GM18507 (cell line): ENCODE measurements at regions not wholly inside any gene's neighbourhood (a gene's known extent, or its start where the extent isn't known, plus 50 kb on each side); places are given as distances from the start of the nearest gene placed in this dataset.

Source experiments
- DNase-seq: peaks from one replicate; pipeline ENCODE4 v3.0.0; 2011; ENCODE audit warnings: low read depth; ENCODE audit not compliant: insufficient read length; ENCODE audit errors: extremely low spot score
- FAIRE-seq: peaks from 2 replicates; lab custom pipeline; 2011; peaks lifted over from hg19 to GRCh38; lab: Jason Lieb, UNC

DNA sequence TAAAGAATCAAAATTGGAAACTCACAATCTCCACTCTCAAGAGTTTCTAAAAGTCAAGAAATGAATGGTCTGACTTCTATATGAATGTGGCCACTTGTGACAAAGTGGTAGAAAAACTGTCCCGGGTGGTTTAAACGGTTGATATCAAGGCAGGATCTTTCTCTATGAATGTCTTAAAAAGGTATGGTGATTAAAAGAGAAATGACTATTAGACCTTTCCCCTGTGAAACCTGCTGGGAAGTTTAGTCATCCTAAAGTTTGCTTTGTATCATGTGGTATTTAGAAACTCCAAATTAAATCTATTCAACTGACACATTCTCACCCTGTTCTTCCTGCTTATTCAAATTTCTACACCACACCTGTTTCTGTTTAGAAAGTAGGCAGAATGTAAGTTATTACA lies 492.5 kb downstream of the XPNPEP1 start:
- no peak for DNase-seq
- FAIRE-seq: no peak

DNA sequence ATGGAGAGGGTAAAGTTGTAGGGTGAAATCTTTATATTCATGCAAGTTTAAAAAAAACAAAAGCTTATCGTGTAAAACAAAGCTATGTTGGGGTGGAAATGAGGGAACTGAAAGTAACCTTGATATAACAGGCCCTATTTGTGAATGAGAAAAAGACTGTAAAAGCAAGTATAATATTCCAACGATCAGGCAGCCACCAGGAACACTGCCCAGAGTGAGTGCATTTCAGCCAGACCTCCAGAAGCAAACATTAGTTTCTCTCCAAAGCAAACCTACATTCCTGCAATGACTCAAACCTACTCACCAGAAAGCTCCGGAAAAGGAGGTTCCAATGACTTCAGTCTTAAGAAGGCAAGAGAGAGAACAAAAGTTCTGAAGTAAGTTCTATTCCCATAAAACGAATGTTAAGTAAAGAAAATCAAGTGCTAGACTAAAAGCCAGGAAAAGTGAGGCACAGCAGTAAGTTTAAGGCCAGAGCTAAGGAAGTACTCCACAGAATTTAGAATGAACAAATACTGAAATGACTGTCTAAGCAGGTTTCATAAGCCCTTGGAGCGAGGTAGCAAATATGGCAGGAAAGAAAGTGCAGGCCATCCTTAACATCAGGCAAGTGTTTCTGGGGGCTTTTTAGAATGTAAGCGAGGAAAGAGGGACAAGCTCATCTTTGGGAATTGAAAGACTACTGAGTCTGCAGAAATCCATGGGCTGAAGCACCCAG lies 493.1 kb downstream of the XPNPEP1 start:
- no peak for FAIRE-seq
- no peak for DNase-seq

DNA sequence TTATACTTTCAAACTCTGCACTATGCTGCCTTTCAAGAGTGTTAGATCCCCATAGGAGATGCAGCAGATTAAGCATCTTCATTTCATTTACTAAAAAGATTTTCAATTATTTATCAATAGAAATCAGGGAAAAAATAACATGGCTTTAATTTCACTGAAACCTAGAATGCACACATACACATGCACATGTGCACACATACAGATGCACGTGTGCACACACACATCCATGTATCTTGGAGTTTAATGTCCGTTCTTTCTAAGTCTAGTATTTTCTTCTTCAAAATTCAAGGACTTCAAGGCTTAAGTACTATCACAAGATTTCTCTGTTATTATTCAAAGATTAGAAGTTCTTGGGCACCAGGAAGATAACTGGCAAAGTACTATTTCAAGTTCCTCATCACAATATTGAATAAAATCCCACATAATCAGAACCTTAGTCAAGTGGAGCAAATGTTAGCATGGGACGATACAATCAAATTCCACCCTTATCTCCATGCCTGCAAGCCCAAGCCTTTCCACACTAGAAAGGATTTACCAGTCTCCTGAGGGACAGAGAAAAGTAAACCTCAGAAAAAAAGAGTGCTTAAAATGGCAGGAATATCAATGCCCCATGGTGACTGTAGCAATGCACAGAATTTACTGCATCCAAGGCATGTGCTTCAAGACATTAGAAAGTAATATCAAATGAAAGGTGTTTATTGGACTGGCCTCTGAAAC lies 494.4 kb downstream of the XPNPEP1 start:
- FAIRE-seq (no peak), DNase-seq (no peak)

DNA sequence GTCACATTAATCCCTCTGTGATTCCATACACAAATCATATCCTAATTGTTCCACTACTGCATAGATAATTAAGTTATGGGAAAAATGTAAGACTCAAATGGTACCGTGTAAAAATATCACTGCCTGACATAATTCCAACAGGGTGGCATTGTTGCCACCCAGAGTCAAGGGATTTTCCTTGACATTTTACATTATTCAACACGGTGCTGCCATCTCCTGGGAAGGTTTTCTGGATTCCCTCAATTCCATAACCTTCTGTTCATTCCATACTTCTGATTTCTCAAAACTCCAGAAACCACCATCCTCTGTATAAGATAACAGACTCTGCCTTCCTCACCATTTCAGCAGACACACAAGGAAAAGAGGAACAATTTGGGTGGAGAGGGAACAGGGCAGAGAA lies 495.9 kb downstream of the XPNPEP1 start:
- no peak for DNase-seq
- FAIRE-seq: no peak

DNA sequence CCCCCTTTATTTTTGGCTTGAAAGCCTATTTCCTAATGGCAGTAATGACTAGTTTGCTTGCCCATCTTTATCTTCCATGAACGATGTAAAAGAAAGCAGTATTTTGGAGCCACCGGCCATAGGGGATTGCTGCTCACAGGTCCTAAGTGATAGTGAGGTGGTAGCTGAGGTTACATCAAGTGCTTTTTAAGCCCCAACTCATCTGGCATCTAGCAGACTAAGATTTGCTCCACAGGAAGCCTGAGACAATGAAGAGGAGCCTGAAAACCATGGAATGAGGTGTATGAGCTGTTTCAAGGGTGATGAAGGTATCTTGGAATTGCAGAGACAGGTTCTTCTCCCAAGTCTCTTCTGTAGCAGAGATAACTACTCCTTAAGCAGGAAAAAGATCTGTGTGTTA lies 496.3 kb downstream of the XPNPEP1 start:
- DNase-seq: no peak
- FAIRE-seq: no peak

DNA sequence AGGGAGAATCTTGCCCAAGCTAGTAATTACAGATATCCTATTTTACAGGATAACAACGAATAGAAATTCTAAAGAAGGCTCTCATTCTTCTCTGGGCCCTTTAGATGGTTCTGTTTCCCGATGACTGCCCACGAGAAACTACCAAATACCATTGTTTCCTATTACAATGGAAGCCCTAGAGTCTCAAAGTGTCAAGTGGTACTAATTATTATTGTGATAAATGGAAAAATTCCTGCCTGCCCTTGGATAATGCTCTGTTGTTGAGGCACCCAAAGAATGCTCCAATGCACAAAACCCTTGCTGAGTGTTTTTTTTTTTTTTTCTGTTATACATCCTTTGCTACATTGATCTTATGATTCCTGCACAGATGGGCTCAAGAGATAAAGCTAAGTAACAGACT lies 504.5 kb downstream of the XPNPEP1 start:
- no peak for FAIRE-seq
- no peak for DNase-seq

DNA sequence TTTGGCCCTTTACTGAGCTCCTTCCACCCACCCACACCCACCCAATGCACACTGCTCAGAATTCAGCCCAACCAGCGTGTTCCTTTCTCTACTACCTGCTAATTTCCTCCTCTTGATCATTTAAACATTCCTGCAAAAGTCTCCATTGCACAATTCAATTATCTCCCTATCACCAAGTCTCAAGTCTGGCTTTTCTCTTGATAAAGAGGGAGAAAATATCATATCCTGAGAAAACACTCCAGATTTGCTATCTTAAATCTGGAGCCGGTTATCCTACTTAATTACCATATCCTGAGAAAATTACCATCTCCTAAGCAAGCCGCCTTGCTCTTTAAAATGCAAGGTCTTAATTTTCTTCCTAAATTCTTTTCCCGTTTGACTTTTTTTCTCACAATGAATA lies 505.5 kb downstream of the XPNPEP1 start:
- no peak for DNase-seq
- no peak for FAIRE-seq

DNA sequence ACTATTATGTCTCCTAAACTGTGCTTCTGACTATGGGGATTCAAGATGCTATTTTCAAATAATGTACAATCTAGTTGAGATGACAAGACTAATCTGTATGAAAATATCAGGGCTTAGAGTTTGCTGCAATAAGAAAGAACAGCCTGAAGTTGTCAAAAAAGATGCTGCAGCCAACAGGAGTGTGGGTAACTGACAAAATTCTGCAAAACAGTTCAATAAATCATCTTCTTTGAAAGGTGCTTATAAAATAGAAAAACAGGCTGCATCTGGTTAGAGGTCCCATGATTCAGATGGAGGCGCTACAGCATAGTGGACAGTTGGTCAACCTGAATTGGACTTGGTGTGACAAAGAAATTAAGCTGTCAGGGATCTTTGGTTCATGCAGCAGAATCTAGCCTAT lies 511.0 kb downstream of the XPNPEP1 start:
- no peak for DNase-seq
- no peak for FAIRE-seq

DNA sequence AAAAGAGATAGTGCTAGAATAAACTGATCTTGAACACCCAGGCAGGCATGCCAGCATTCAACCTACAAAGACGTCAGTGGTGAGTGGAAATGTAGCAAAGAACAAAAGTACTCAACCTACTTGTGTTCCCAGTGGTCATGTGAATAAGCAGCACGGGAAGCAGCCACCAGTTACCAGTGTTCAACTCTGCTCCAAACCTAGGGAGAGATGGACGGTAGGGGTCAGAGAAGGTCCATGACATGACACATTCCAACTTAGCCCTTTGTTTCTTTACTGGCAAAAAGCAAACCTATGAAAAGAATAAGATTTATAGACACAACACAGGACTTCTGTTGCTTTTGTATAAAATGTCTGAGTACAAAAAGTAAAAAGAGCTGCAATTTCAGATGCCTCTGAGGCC lies 511.4 kb downstream of the XPNPEP1 start:
- FAIRE-seq: no peak
- no peak for DNase-seq

DNA sequence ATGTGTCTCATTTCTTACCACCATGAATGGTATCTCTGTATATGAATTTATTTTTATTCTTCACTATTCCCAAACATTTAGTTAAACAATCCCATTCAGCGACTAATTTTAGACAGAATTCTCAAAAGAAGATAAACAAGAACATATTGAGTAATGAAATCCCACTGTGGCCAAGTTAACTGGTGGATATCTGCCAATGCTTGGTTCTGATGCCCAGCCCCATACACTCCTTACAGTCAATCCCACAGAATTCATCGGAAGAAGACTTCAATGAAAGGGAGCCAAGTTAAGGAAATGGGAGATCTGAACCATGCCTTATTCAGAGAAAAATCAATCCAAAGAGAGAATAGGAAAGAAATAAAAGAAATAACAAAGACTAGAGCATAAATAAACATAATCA lies 518.0 kb downstream of the XPNPEP1 start:
- DNase-seq (no peak), FAIRE-seq (no peak)

DNA sequence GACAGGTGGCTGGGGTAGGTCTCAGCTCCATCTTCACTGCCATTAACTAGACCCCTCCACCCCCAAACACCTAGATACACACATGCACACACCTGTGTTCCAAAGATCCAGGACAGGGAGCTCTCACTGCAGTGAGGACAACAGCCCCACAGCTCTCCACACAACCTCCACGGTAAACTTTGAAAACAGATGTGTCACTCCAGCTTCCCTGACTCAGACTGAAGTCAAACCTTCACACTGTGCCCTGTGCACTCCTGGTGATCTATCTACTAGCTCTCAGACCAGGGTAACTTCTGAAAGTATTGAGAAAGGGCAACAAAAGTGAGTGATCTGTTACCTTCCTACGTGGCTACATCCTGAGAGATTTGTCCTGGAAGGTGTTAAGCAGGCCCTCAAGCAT lies 519.8 kb downstream of the XPNPEP1 start:
- no peak for DNase-seq
- no peak for FAIRE-seq

DNA sequence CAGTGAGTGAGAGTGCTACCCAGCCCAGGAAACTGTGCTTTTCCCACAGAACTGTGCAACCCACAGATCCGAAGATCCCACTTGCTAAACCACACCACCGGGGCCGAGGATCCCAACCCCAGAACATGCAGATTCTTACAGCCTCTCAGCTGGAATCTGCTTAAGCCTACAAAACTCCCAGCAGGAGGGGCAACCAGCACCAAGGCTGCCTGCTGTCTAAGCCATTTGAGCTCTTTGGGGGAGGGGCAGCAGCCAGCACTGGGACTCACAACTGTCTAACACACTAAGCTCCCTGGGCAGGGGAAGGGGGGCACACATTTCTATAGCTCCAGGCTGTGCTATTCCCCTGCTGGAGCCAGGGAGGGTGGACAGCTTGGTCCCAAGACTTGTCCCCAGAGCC lies 529.9 kb downstream of the XPNPEP1 start:
- FAIRE-seq: no peak

DNA sequence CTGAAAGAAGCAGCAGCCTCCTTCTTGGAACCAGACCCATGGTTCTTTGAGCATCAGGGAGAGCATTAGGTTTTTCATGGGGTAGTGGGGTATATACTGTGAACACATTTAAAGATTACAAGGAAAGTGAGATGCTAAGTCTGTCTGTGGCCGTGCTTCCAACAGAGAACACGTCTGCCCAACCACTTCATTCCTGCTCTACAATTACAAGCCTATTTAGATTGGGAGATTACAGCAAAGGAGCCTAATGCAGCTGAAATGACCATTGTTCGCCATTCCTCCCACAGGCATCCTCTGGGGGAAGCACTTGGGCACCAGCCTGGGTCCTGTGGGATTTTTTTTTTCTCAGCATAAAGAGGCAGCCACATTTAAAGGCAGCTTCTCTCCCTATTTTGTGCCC lies 536.4 kb downstream of the XPNPEP1 start:
- no peak for FAIRE-seq
- no peak for DNase-seq

More for the DNA sequence above, 529.9 kb downstream of the XPNPEP1 start:
- DNase-seq: no peak

DNA sequence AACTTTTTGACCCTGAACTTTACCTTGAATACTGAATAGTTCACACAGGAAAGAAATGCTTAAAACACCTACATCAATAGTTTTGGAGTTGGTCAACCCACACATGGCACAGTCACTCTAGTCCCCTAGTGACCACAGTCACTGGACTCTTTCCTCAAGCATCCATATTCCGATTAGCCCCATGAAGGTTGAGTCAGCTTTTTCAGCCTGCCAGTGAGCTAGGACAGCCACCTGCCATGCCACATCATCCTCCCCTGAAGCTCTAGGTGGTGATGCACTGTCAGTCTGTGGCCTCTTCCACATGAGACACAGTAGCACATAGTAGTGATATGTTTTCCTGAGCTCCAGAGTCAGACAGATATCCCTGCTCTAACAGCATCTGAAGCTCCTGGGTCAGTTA lies 537.2 kb downstream of the XPNPEP1 start:
- no peak for FAIRE-seq
- DNase-seq: no peak

DNA sequence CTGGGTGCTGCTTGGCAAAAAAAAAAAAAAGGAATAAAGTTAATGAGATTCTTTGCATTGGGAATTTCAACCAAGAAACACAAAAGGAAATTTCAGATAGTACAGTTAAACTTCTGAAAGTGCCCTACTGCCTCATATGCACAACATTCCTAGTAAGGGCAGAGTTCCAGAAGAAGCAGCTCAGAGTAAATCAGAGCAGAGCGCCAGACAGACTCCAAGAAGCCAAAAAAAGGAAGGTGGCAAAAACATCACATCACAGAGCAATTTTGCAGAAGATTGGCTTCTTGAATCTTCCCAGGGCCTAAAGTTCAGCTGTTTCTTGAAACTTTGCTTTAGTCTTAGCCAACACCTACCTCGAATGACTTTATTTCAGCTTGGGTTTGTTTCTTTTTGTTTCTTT lies 544.1 kb downstream of the XPNPEP1 start:
- FAIRE-seq (no peak), DNase-seq (no peak)

DNA sequence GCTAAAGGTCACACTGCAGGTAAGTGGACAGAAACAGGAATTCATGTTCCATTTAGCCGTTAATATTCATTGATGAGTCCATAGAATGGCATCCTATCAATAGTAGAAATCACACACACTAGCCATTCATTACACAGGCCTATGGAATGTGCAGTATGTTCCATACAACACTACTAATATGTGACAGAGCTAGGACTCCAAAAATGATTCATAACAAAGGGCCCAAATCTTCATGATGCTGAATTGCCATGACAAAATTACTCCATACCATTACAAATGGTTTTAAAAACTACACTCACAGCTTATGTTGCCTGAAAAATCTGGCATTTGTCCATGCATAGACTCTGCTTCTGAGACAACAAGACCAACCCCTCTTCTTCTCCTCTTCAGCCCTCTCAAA lies 549.1 kb downstream of the XPNPEP1 start:
- no peak for DNase-seq
- no peak for FAIRE-seq

DNA sequence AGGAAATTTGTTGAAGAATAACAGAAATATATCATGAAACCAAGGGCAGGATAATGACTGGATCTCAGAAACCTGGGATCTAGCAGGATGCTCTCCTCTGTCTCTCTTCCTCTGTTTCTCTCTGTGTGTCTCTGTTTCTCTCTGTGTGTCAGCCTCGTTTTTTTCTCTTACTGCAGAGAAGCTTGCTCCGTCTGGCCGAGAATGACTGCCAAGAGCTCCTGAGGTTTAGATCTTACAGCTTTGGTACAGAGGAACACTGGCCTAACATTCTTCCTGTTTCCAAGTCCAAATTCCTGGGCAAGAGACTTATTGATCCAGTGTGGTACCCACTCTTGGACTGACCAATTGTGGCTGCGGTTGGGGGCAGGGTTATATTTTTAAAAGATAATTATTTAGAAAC lies 564.0 kb downstream of the XPNPEP1 start:
- FAIRE-seq (no peak), DNase-seq (no peak)

DNA sequence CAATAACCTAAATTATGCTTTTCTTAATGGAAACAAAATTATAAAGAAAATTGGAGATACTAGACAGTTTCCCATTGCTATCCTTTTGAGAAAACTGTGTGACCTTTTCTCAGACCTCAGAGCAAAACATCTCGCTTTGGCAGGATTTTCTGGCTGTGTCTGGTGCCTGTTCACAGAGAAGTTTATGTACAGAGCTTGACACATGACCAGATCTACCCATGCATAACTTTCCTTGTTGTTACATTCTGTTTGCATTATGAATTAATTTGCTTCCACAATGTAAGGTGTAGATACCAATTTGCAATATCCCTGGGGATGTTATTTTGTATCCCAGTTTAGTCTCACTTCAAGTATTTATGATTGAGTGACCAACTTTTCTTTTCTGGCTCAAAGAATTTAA lies 565.0 kb downstream of the XPNPEP1 start:
- no peak for DNase-seq
- no peak for FAIRE-seq

DNA sequence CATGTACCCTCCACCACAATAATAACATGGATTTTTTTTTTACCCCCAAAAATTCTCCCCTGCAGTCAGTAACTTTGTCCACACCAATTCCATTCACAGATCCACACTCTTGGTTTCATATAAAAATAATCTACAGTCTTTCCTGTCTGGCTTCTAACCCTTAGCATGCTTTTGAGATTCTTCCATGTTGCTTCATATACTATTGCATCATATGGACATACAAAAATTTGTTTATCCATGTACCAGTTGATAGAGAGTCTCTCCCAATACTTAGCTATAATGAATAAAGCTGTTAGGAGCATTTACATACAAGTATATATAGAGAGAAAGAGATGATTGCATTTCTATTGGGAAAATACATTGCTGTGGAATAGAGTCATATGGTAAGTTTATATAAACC lies 575.0 kb downstream of the XPNPEP1 start:
- DNase-seq (no peak), FAIRE-seq (no peak)

DNA sequence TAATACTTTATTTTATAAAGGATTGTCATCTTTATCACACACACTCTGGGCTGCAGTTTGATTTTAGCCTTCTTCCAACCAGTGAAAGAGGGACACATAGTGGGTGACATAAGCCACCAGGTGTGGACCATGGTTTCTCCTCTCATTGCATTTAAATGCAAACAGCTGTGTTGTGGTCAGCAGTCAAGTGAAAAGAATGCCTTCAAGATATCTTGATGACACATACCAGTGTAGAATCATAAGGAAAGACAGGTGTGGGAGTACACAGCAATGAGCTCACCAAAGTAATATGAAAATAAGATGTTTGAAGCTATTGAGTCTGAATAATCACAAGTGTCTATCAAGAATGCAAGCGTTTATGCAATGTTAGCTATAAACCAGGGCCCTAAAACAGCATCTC lies 580.0 kb downstream of the XPNPEP1 start:
- FAIRE-seq (no peak), DNase-seq (no peak)

DNA sequence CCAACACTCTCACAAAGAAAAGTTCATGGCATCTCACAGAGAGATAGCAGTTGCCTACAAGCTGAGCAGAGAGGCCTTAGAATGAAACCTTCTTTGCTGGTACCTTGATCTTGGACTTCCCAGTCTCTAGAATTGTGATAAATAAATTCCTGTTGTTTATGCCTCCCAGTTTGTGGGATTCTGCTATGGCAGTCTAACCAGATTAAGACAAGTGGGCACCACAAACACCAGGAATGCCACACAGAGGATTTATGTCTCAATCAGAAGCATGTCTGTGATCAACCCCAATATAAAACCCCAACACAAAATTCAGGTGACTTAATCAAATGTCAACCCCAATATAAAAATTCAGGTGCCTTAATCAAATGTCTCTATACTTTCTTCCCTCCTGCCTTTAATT lies 581.3 kb downstream of the XPNPEP1 start:
- no peak for FAIRE-seq

More for the DNA sequence above, 581.3 kb downstream of the XPNPEP1 start:
- no peak for DNase-seq
